ENCODE measurements at regions not wholly inside any gene's neighbourhood (a gene's known extent, or its start where the extent isn't known, plus 50 kb on each side); places are given as distances from the start of the nearest gene placed in this dataset.
"Not testable (repeated sequence)": the region's sequence is repeated elsewhere in the genome, so short reads cannot be mapped to it uniquely, and the experiment has no call there.

DNA sequence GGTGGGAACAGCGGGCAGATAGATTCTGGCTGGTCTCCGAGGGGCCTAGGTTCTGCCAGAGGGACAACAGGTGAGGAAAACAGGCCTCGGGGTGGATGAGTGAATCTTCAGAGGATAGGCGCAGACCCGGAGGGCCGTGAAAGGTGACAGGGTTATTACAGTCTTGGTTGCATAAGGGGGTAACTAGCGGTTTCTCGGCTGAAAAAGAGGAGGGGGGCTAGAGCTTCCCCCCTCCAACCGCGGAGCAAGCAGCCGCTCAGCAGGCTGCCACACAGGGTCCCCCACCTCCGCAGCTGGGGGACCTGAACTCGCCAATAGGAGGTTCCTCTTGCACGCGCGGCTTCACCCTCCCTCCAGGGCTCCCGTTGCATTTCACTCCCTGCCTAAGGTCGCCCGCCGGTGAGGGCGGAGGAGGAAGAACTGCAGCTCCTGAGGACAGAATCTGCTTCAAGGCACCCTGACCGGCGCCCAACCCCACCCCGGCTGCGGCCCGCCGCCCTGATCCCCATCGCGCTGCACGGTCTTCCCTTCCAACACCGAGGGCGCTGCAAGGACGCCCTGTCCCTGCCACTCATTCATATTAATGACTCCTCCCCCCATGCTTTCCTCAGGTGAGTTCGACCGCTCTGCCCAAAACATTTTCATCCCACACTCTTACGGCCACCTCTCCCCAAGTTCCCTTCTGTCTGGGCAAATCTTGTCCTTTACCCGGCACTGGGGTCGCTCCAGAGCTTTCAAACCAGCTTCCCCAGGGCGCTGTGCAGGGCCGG, 174.3 kb downstream of the SPATA31A6 start:
- CTCF ChIA-PET (ENCODE audit: partially characterized antibody); H3K9ac ChIP-seq (replicated peaks in 1 of 4; ENCODE audit: extremely low read depth in 1 of 4, low read depth in 3 of 4, low read length in 3 of 4); FAIRE-seq; H3K79me1 ChIP-seq (ENCODE audit: low read depth, low read length); H3K27me3 ChIP-seq (replicated peaks in 1 of 4; ENCODE audit: control insufficient read depth in 3 of 4, extremely low read depth in 1 of 4, insufficient read depth in 3 of 4, low read length in 3 of 4); H3K56ac ChIP-seq (replicated peaks; ENCODE audit: insufficient read length, low read depth, low read length); H2BK5ac ChIP-seq (ENCODE audit: low read depth, low read length); H3K4me1 ChIP-seq (replicated peaks in 1 of 4; ENCODE audit: control insufficient read depth in 3 of 4, insufficient read depth in 4 of 4, low read length in 3 of 4); H3K23me2 ChIP-seq (ENCODE audit: low read depth, low read length); H3K4ac ChIP-seq (replicated peaks; ENCODE audit: insufficient read length, low read depth, low read length); POLR2A ChIA-PET (ENCODE audit: partially characterized antibody); H2BK120ac ChIP-seq (replicated peaks; ENCODE audit: low read depth, low read length); H2BK20ac ChIP-seq (ENCODE audit: low read length); H2AFZ ChIP-seq (ENCODE audit: low read length); H3K14ac ChIP-seq (ENCODE audit: insufficient read length); H4K5ac ChIP-seq (ENCODE audit: insufficient read length, low read depth, low read length); H4K20me1 ChIP-seq (replicated peaks in 1 of 2; ENCODE audit: control insufficient read depth in 1 of 2, insufficient read depth in 2 of 2, low read length in 2 of 2); H3K36me3 ChIP-seq (ENCODE audit: control insufficient read depth in 2 of 4, insufficient read depth in 4 of 4, low read length in 3 of 4); H3K27ac ChIP-seq (ENCODE audit: low read depth, low read length); H3K79me2 ChIP-seq (ENCODE audit: control insufficient read depth in 1 of 2, insufficient read depth in 2 of 2, low read length in 2 of 2); H2AK5ac ChIP-seq (ENCODE audit: low read depth, low read length); H3K23ac ChIP-seq (ENCODE audit: insufficient read length); H3K18ac ChIP-seq (ENCODE audit: extremely low read depth, low read length); H4K8ac ChIP-seq (ENCODE audit: extremely low read depth, insufficient read depth, low read length); H3K9me3 ChIP-seq (ENCODE audit: insufficient read depth in 2 of 2, low read depth in 1 of 2, low read length in 1 of 2); H2BK12ac ChIP-seq (ENCODE audit: low read depth, low read length); H4K91ac ChIP-seq (replicated peaks; ENCODE audit: insufficient read length, low read length); H2BK15ac ChIP-seq (ENCODE audit: low read length): not testable (repeated sequence)
- peak in 1 of 2 experiments; percentile 69 for DNase-seq (ENCODE audit: low read depth in 1 of 2, low spot score in 2 of 2)
- 0 out of 2 replicates have a peak, but pooled peaks have one; percentile 17 for TF ChIP-seq TAF1 (IDR thresholded peaks at IDR 0.05; ENCODE audit: low read depth, low read length)
- 23% methylated on average over 19 of the region's 40 CpGs; no CpG with 5 or more reads in 1 of the 2 experiments for WGBS, 2 experiments (ENCODE audit: extremely low coverage in 1 of 2, insufficient coverage in 1 of 2, insufficient read length in 1 of 2, insufficient replicate concordance in 2 of 2, low coverage in 1 of 2, low lambda C conversion rate in 2 of 2, missing lambda C conversion rate in 1 of 2)
- peak overlapping the region; percentile 2 to 49 (median 17); a peak in 5 of 8 replicates for H3K4me3 ChIP-seq (ENCODE audit: extremely low read depth in 1 of 4, insufficient read depth in 2 of 4, low read depth in 3 of 4, low read length in 4 of 4)
- peak overlapping the region; percentile 63 to 77 for H3K4me2 ChIP-seq (ENCODE audit: insufficient read depth in 1 of 2, low read depth in 2 of 2, low read length in 2 of 2)
